ENCODE measurements at regions not wholly inside any gene's neighbourhood (a gene's known extent, or its start where the extent isn't known, plus 50 kb on each side); places are given as distances from the start of the nearest gene placed in this dataset.
"Not testable (repeated sequence)": the region's sequence is repeated elsewhere in the genome, so short reads cannot be mapped to it uniquely, and the experiment has no call there.

- TF ChIP-seq CTCF (IDR thresholded peaks at IDR 0.05; ENCODE audit: extremely low read depth in 1 of 2, insufficient read depth in 1 of 2, low read depth in 1 of 2, low read length in 2 of 2); POLR2A (IDR thresholded peaks at IDR 0.05; ENCODE audit: low read depth, low read length); POLR2AphosphoS5 (IDR thresholded peaks at IDR 0.05; ENCODE audit: insufficient read depth, low read depth, low read length); EZH2 (IDR thresholded peaks at IDR 0.05; ENCODE audit: borderline replicate concordance, low read depth, low read length, severe bottlenecking); MAX (IDR thresholded peaks at IDR 0.05; ENCODE audit: insufficient read depth, insufficient read length); FOS (IDR thresholded peaks at IDR 0.05; ENCODE audit: borderline replicate concordance, insufficient read depth, low read length); JUN (IDR thresholded peaks at IDR 0.05; ENCODE audit: borderline replicate concordance, insufficient read depth, insufficient read length, low read depth); MYC (IDR thresholded peaks at IDR 0.05; ENCODE audit: low read depth, low read length): not testable (repeated sequence)
These were observed 164.2 kb upstream of the TMPRSS15 start for GRCh38 chr21:18567770-18568169.

Data from endothelial cell of umbilical vein (primary cell).